ENCODE measurements at regions not wholly inside any gene's neighbourhood (a gene's known extent, or its start where the extent isn't known, plus 50 kb on each side); places are given as distances from the start of the nearest gene placed in this dataset.

DNA sequence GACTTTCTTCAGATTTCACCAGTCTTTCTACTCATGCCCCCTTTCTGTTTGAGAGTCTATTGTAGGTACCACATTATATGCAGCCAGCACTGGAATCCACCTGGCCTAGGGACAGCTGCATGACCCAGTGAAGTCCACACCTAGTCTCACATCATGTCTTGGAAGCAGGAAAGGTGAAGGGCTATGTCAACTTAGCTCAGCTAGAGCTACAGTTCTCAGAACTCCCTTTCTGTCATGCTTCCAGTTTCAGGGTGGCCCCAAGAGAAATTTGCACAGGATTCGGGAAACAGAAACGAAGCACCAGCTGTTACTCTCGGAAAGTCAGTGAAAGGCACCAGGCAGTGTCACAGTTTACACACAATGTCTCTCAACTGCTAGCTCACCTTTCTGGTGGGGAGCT lies 51.6 kb upstream of the NLRP1 start:
- DNase-seq (ENCODE audit: low spot score in 2 of 2): no peak
- 0 out of 2 replicates have a peak, but pooled peaks cover 5% of the 10 kb centered on the region for H3K27me3 ChIP-seq (ENCODE audit: low read depth)
- H3K4me3 ChIP-seq: no peak overlapping the region
- no peaks in the 10 kb centered on the region for H3K9me3 ChIP-seq
- in situ Hi-C loops (cut with MboI; ENCODE audit: low sequenced_read_pairs): no loop called here
- no peaks in the 10 kb centered on the region for H3K36me3 ChIP-seq (replicated peaks)
- H3K4me1 ChIP-seq: no peaks in the 10 kb centered on the region

DNA sequence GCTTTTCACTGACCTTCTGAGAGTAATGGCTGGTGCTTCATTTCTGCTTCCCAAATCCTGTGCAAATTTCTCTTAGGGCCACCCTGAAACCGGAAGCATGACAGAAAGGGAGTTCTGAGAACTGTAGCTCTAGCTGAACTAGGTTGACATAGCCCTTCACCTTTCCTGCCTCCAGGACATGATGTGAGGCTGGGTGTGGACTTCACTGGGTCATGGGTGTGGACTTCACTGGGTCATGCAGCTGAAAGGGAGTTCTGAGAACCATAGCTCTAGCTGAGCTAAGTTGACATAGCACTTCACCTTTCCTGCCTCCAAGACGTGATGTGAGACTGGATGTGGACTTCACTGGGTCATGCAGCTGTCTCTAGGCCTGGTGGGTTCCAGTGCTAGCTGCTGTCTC lies 54.3 kb upstream of the NLRP1 start:
- peaks cover 2% of the 10 kb centered on the region; the same call in 1 of the 2 replicates for H3K27me3 ChIP-seq (ENCODE audit: low read depth)
- no peaks in the 10 kb centered on the region for H3K36me3 ChIP-seq (replicated peaks)
- no peak overlapping the region for H3K4me3 ChIP-seq
- in situ Hi-C loops (cut with MboI; ENCODE audit: low sequenced_read_pairs): no loop called here
- no peak for DNase-seq (ENCODE audit: low spot score in 2 of 2)
- H3K4me1 ChIP-seq: no peaks in the 10 kb centered on the region
- H3K9me3 ChIP-seq: no peaks in the 10 kb centered on the region

DNA sequence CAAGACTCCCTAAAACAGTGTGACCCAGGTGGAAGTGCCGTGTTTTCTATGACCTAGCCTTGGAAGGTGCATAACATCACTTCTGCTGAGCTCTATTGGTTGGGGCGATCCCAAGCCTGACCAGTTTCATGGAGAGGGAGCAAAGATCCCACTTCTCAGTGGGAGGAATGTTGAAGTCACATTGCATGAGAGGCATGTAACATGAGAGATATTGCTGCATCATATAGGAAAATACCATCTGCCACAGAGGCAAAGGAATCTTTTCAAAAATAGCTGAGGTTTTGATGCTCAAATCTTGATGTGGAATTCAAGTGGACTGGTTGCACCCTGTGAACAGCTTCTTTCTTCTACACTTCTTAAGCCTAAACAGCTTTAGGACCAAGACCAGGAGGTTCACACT lies 56.4 kb upstream of the NLRP1 start:
- H3K36me3 ChIP-seq (replicated peaks): no peaks in the 10 kb centered on the region
- H3K27me3 ChIP-seq (ENCODE audit: low read depth): peaks cover 2% of the 10 kb centered on the region; the same call in 1 of the 2 replicates
- no peak for DNase-seq (ENCODE audit: low spot score in 2 of 2)
- no peaks in the 10 kb centered on the region for H3K4me1 ChIP-seq
- in situ Hi-C loops (cut with MboI; ENCODE audit: low sequenced_read_pairs): no loop called here
- H3K9me3 ChIP-seq: no peaks in the 10 kb centered on the region
- H3K4me3 ChIP-seq: no peak overlapping the region

DNA sequence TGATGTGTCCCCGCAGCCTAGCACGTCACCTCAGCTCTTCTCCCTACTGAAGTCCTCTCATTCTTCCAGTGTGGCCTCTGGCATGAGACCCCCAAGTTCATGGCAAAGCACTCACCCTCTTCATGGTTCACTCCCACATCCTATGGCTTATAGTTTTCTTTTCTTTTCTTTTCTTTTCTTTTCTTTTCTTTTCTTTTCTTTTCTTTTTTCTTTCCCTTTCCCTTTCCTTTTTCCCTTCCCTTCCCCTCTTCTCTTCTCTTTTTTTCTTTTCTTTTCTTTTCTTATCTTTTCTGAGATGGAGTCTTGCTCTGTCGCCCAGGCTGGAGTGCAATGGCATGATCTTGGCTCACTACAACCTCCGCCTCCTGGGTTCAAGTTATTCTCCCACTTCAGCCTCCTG lies 58.4 kb upstream of the NLRP1 start:
- Histone ChIP-seq H3K4me3 (no peak overlapping the region), H3K36me3 (replicated peaks) (no peaks in the 10 kb centered on the region), H3K9me3 (no peaks in the 10 kb centered on the region), H3K4me1 (no peaks in the 10 kb centered on the region), H3K27me3 (ENCODE audit: low read depth) (peaks cover 2% of the 10 kb centered on the region; the same call in 1 of the 2 replicates)
- in situ Hi-C loops (cut with MboI; ENCODE audit: low sequenced_read_pairs): no loop called here
- no peak for DNase-seq (ENCODE audit: low spot score in 2 of 2)

DNA sequence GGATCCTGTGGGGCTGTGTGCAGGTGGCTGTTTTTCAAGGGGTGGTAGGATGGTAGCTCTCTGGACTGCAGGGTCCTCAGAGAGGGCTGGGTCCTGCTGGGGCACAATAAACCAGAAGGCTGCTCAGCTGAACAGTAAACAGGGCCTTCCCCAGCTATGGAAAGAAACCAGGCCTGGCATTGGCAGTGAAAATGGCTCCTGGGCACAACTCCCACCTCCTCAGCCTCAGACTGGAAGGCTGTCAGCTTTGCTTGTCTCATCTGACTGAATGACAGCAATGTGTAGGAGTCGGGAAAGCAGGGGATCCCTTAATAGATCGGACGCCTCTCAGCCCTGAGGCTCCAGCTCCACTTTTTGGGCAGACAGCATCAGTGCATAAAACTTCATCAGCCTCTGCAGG lies 59.8 kb upstream of the NLRP1 start:
- DNase-seq (ENCODE audit: low spot score in 2 of 2): no peak
- H3K4me3 ChIP-seq: no peak overlapping the region
- in situ Hi-C loops (cut with MboI; ENCODE audit: low sequenced_read_pairs): no loop called here
- peaks cover 2% of the 10 kb centered on the region; the same call in 1 of the 2 replicates for H3K27me3 ChIP-seq (ENCODE audit: low read depth)
- H3K4me1 ChIP-seq: no peaks in the 10 kb centered on the region
- H3K9me3 ChIP-seq: no peaks in the 10 kb centered on the region
- H3K36me3 ChIP-seq (replicated peaks): no peaks in the 10 kb centered on the region

DNA sequence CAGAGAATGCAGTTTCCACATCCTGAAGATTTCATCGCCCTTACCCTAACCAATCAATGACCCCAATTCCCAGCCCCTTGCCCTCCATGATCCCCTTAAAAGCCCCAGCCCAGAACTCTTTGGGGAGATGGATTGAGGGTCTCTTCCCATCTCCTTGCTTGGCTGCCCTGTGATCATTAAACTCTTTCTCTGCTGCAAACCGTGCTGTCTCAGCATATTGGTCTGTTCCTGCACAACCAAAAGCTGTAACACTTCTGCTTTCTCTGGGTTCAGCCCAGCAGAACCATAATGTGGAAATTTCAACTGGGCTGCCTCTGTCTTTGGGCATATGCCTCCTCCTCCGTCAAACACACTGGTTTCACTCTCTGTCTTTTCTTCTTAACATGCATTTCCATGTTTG lies 67.0 kb upstream of the NLRP1 start:
- no peaks in the 10 kb centered on the region for H3K27me3 ChIP-seq (ENCODE audit: low read depth)
- H3K36me3 ChIP-seq (replicated peaks): no peaks in the 10 kb centered on the region
- in situ Hi-C loops (cut with MboI; ENCODE audit: low sequenced_read_pairs): no loop called here
- peaks cover 2% of the 10 kb centered on the region; the same call in 1 of the 2 replicates for H3K9me3 ChIP-seq
- no peaks in the 10 kb centered on the region for H3K4me1 ChIP-seq
- no peak for DNase-seq (ENCODE audit: low spot score in 2 of 2)
- H3K4me3 ChIP-seq: no peak overlapping the region

DNA sequence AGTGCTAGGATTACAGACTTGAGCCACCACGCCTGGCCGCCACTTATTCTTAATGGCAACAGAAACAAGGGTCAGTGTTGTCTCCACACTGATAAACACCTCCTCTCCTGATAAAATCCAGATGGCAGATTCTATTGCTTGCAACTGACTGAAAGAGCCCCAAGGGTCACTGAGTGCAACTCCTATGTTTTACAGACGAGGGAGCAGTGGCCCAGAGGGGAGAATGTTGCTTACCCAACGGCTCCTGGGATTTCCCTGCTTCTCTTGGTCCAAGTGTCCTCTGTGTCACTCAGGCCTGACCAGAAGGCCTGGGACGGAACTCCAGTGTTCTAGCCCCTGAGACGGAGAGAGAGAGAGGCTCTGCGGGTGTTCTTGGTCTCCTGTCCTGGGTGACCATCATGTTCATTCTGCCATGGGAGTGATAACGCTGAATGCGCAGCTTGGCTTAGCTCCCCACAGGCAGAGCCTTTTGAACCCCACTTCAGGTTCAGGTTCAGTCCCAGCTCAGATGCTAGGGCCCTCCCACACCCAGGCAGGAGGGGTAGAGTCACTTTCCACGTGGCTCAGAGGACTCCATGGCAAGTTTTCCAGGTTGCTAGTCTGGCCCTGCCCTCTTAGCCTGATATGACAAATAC lies 77.3 kb upstream of the NLRP1 start:
- in situ Hi-C loops (cut with MboI; ENCODE audit: low sequenced_read_pairs): no loop called here
- no peak for DNase-seq (ENCODE audit: low spot score in 2 of 2)
- H3K9me3 ChIP-seq: no peaks in the 10 kb centered on the region

DNA sequence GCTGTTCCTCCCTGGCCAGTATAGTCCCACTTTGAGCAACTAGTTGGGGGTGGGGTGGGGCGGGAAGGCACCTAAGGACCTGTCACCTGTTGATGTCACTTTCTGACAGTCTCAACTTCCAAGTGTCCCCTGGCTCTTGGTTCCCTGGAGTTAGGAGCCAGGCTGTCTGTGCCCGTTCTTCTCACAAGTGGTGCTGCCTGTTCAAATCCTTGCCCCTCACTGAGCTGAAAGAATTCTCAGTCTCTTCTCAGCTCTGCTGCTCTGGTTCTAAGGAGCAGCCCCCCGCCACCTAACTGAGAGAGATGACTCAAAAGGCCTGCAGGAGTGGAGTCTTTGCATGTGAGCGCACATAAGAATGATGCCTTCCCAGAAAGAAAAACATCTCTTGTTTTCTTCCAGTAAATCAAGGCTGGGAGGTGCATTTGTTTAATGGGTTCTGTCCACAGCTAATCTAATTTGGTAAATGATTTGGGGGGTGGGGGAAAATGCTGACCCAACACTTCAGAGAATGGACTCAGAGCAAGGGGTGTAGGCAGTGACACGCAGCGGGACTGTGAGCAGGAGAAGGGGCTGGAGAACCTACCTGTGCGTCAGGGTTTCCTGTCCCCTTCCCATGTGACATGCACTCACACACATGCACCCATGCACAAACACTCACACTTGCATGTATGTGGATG lies 78.2 kb upstream of the NLRP1 start:
- no peak for DNase-seq (ENCODE audit: low spot score in 2 of 2)
- Histone ChIP-seq H3K4me1 (no peaks in the 10 kb centered on the region), H3K36me3 (replicated peaks) (no peaks in the 10 kb centered on the region), H3K9me3 (no peaks in the 10 kb centered on the region), H3K27me3 (ENCODE audit: low read depth) (no peaks in the 10 kb centered on the region), H3K4me3 (no peak overlapping the region)
- in situ Hi-C loops (cut with MboI; ENCODE audit: low sequenced_read_pairs): no loop called here

More for the DNA sequence above, 77.3 kb upstream of the NLRP1 start:
- Histone ChIP-seq H3K4me3 (no peak overlapping the region), H3K4me1 (no peaks in the 10 kb centered on the region), H3K27me3 (ENCODE audit: low read depth) (no peaks in the 10 kb centered on the region), H3K36me3 (replicated peaks) (no peaks in the 10 kb centered on the region)

DNA sequence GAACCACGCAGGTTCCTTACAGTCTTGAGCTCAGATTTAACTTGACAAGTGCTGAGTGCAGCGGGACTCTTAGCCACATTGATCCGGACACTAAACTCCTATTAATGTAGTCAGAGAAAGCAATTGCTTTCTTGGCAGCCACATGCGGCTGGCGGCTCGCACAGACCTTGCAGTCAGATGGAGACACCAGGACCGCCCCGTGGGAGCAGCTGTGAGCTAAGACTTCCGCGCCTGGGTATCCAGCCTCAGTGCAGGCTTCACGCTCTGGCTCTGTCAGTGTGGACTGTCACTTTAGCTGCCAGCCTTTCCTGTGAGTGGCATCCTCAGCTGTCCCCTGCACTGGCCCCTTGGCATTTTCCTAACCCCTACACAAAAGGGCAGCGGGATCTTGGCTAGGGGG lies 80.9 kb upstream of the NLRP1 start:
- H3K4me1 ChIP-seq: no peaks in the 10 kb centered on the region
- DNase-seq (ENCODE audit: low spot score in 2 of 2): no peak
- H3K36me3 ChIP-seq (replicated peaks): no peaks in the 10 kb centered on the region
- no peaks in the 10 kb centered on the region for H3K27me3 ChIP-seq (ENCODE audit: low read depth)
- H3K9me3 ChIP-seq: no peaks in the 10 kb centered on the region
- H3K4me3 ChIP-seq: no peak overlapping the region
- in situ Hi-C loops (cut with MboI; ENCODE audit: low sequenced_read_pairs): no loop called here

DNA sequence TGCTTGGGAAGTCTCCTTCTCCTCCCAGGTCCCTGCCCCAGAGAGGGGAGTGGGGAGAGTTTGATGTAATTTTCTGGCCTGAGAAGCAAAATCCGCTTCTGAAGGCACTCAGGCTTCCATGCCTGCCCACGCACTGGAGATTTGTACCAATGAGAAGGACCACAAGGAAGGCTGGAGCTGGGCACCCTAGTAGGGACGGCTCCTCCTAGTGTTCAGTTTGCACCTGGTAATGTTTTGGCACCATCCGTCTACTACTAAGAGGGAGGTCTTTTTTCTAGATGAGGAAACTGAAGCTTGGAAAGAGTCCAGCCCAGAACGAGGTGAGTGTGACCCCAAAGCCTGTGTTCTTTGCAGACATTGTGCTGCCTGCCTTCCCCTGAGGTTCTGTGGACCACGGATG lies 83.6 kb upstream of the NLRP1 start:
- no peak for DNase-seq (ENCODE audit: low spot score in 2 of 2)
- H3K4me3 ChIP-seq: no peak overlapping the region
- no peaks in the 10 kb centered on the region for H3K4me1 ChIP-seq
- H3K36me3 ChIP-seq (replicated peaks): no peaks in the 10 kb centered on the region
- in situ Hi-C loops (cut with MboI; ENCODE audit: low sequenced_read_pairs): no loop called here
- H3K9me3 ChIP-seq: no peaks in the 10 kb centered on the region
- no peaks in the 10 kb centered on the region for H3K27me3 ChIP-seq (ENCODE audit: low read depth)

DNA sequence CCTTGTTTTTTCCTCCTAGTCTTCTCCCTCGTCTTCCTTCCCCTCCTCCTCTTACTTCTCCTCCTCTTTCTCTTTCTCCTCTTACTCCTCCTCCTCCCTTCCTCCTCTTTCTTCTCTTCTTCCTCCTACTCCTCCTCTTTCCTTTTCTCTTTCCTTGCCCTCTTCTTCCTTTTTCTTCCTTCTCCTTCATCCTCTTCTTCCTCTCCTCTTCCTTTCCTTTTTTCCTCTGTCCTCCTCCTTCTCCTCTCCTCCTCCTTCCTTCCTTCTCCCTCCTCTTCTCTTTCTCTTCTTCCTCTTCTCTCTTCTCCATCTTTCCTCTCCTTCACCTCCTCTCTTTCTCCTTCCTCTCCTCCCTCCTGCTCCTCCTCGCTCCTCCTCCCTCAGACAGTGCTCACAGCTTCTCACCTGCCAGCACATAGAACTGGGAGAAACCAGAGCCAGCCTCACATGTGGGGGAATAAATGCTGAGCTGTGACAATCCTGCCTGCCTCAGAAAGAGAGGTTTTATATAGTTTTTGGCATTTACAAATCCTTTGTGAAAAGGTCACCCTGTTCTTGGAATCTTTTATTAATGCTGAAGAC lies 84.3 kb upstream of the NLRP1 start:
- no peak for DNase-seq (ENCODE audit: low spot score in 2 of 2)
- Histone ChIP-seq H3K36me3 (replicated peaks) (no peaks in the 10 kb centered on the region), H3K4me3 (no peak overlapping the region), H3K4me1 (no peaks in the 10 kb centered on the region), H3K9me3 (no peaks in the 10 kb centered on the region), H3K27me3 (ENCODE audit: low read depth) (no peaks in the 10 kb centered on the region)
- in situ Hi-C loops (cut with MboI; ENCODE audit: low sequenced_read_pairs): no loop called here

DNA sequence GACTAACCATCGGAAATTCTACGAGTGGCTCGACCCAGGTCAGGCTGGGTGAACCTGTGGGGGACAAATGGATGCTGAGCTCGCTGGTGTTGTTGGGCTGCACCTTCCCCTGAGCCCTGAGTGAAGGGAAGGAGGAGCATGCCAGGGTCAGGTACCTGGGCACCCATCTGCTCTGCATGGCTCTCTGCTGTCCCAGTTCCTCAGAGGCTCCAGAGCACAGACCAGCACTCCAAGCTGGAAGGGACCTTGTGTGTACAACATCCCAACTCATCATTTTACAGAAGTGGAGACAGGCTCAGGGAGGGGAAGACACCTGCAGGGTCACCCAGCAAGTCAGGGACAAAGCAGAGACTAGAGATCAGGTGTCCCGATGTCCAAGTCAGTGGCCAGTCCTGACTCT lies 84.9 kb upstream of the NLRP1 start:
- no peaks in the 10 kb centered on the region for H3K4me1 ChIP-seq
- H3K36me3 ChIP-seq (replicated peaks): no peaks in the 10 kb centered on the region
- no peak overlapping the region for H3K4me3 ChIP-seq
- no peak for DNase-seq (ENCODE audit: low spot score in 2 of 2)
- in situ Hi-C loops (cut with MboI; ENCODE audit: low sequenced_read_pairs): no loop called here
- no peaks in the 10 kb centered on the region for H3K27me3 ChIP-seq (ENCODE audit: low read depth)
- no peaks in the 10 kb centered on the region for H3K9me3 ChIP-seq

DNA sequence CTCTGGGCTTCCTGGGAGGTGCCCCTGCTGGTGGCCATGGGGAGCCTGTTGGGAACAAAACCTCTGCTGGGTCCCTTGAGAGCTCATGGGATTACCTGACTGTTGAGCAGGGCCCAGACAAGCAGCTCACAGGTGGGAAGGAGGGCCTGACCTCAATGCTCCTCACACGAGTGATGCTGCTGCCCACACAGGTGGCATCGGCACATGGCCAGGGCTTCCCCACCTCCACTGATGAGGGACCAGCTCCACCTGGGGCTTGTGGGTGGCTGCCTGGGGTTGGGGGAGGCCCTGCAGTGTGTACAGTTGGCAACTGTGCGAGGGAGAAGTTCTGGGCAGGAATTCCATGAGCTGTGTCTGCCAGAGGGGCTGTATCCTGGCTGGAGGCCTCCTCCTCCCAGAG lies 87.8 kb upstream of the NLRP1 start:
- H3K36me3 ChIP-seq (replicated peaks): no peaks in the 10 kb centered on the region
- H3K27me3 ChIP-seq (ENCODE audit: low read depth): no peaks in the 10 kb centered on the region
- in situ Hi-C loops (cut with MboI; ENCODE audit: low sequenced_read_pairs): no loop called here
- DNase-seq (ENCODE audit: low spot score in 2 of 2): no peak
- no peaks in the 10 kb centered on the region for H3K4me1 ChIP-seq
- H3K9me3 ChIP-seq: no peaks in the 10 kb centered on the region
- no peak overlapping the region for H3K4me3 ChIP-seq

DNA sequence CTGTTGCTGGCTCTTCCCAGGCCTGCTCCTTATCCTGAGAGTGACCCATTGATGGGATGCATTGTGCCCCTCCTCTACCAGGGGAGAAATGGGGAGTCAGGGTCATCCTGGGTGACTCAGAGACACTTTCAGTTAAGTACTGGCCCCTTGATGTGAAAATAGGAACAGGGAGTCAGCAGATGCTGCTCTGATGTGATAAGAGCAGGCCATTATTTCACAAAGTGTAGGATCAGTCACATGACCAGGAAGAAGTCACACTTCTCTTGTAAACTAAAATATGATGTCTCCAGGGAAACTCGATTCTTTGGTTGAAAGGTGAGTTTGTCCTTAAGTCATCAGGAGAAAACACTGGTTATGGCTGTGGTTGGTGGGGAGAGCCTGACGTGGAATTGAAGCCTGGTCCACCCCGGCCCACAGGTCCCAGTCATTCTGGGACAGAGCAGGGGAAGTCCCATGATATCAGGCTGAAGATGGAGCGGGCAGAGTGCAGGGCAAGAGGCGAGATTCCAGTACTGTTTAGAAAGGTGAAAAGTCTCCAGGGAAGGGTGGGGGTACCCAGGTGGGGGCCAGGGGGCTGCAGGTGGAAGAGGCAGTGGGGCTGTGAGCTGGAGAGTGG lies 88.6 kb upstream of the NLRP1 start:
- no peaks in the 10 kb centered on the region for H3K4me1 ChIP-seq
- no peak for DNase-seq (ENCODE audit: low spot score in 2 of 2)
- H3K36me3 ChIP-seq (replicated peaks): no peaks in the 10 kb centered on the region
- in situ Hi-C loops (cut with MboI; ENCODE audit: low sequenced_read_pairs): no loop called here
- H3K9me3 ChIP-seq: no peaks in the 10 kb centered on the region
- H3K4me3 ChIP-seq: no peak overlapping the region
- no peaks in the 10 kb centered on the region for H3K27me3 ChIP-seq (ENCODE audit: low read depth)

Measured in HAP-1 (cell line).